H1 (cell line): ENCODE measurements at regions not wholly inside any gene's neighbourhood (a gene's known extent, or its start where the extent isn't known, plus 50 kb on each side); places are given as distances from the start of the nearest gene placed in this dataset.

ENCODE experiments used
- CTCF ChIA-PET: fragments of 300-600 bp; sonication (Branson Sonifier 250); formaldehyde crosslinking; loops from one replicate; lab custom pipeline; 2021; ENCODE audit not compliant: partially characterized antibody; lab: Charles Lee
- POLR2A ChIA-PET: fragments of 300-600 bp; sonication (Branson Sonifier 250); formaldehyde crosslinking; loops from one replicate; lab custom pipeline; 2021; ENCODE audit warnings: inconsistent platforms; ENCODE audit not compliant: partially characterized antibody; lab: Charles Lee
- DNase-seq, 2 experiments: peaks; one replicate each; pipeline versions ENCODE4 v3.0.0 to v3.0.0-alpha.2; 2010 to 2022; ENCODE audit warnings: low spot score in 2 of 2, low read depth in 1 of 2, mixed read lengths in 1 of 2
- FAIRE-seq: peaks from 2 replicates; lab custom pipeline; 2011; peaks lifted over from hg19 to GRCh38; lab: Jason Lieb, UNC
- H2AFZ ChIP-seq: 2 replicates; pipeline ENCODE4 v1.8.1; 2012; ENCODE audit warnings: low read length, inconsistent platforms
- H2AK5ac ChIP-seq: 2 replicates; pipeline ENCODE4 v1.6.1; 2013; ENCODE audit warnings: low read depth, low read length
- H2BK120ac ChIP-seq: replicated peaks from 2 replicates; pipeline ENCODE3; 2013; ENCODE audit warnings: low read depth, low read length, inconsistent platforms
- H2BK12ac ChIP-seq: 2 replicates; pipeline ENCODE4 v1.6.1; 2013; ENCODE audit warnings: low read depth, low read length
- H2BK15ac ChIP-seq: 2 replicates; pipeline ENCODE4 v1.6.1; 2013; ENCODE audit warnings: low read length
- H2BK20ac ChIP-seq: 2 replicates; pipeline ENCODE4 v1.6.1; 2013; ENCODE audit warnings: low read length
- H2BK5ac ChIP-seq: 2 replicates; pipeline ENCODE4 v1.6.1; 2013; ENCODE audit warnings: low read depth, low read length
- H3K14ac ChIP-seq: 2 replicates; pipeline ENCODE4 v1.6.1; 2013; ENCODE audit warnings: inconsistent platforms; ENCODE audit not compliant: insufficient read length
- H3K18ac ChIP-seq: 2 replicates; pipeline ENCODE4 v1.6.1; 2013; ENCODE audit warnings: low read length; ENCODE audit errors: extremely low read depth
- H3K23ac ChIP-seq: 2 replicates; pipeline ENCODE4 v1.6.1; 2013; ENCODE audit warnings: inconsistent platforms; ENCODE audit not compliant: insufficient read length
- H3K23me2 ChIP-seq: 2 replicates; pipeline ENCODE4 v1.6.1; 2013; ENCODE audit warnings: low read depth, low read length
- H3K27ac ChIP-seq: 2 replicates; pipeline ENCODE4 v1.6.1; 2011; ENCODE audit warnings: low read depth, low read length, inconsistent platforms
- H3K27me3 ChIP-seq, 4 experiments: replicated peaks in 1 of 4; 1 replicate in 1 of 4; 2 replicates in 3 of 4; pipeline versions ENCODE4 v1.6.1 to v1.8.1; 2011 to 2013; ENCODE audit warnings: low read length in 3 of 4, mild to moderate bottlenecking in 3 of 4, inconsistent platforms in 2 of 4, mixed read lengths in 2 of 4, moderate library complexity in 1 of 4; ENCODE audit not compliant: control insufficient read depth in 3 of 4, insufficient read depth in 3 of 4; ENCODE audit errors: extremely low read depth in 1 of 4
- H3K36me3 ChIP-seq, 4 experiments: 2 replicates each; pipeline versions ENCODE4 v1.6.1 to v1.8.1; 2011 to 2013; ENCODE audit warnings: mild to moderate bottlenecking in 4 of 4, low read length in 3 of 4, moderate library complexity in 2 of 4, control low read depth in 1 of 4, inconsistent platforms in 1 of 4; ENCODE audit not compliant: insufficient read depth in 4 of 4, control insufficient read depth in 2 of 4
- H3K4ac ChIP-seq: replicated peaks from 2 replicates; pipeline ENCODE3; 2013; ENCODE audit warnings: low read length, low read depth, mixed read lengths, inconsistent platforms; ENCODE audit not compliant: insufficient read length
- H3K4me1 ChIP-seq, 4 experiments: replicated peaks in 1 of 4; 1 replicate in 1 of 4; 2 replicates in 3 of 4; pipeline versions ENCODE4 v1.6.1 to v1.8.1; 2011 to 2013; ENCODE audit warnings: low read length in 3 of 4, inconsistent platforms in 2 of 4, mixed read lengths in 1 of 4; ENCODE audit not compliant: insufficient read depth in 4 of 4, control insufficient read depth in 3 of 4
- H3K4me2 ChIP-seq, 2 experiments: 2 replicates each; pipeline versions ENCODE4 v1.6.1 to v1.8.1; 2011 to 2013; ENCODE audit warnings: low read depth in 2 of 2, low read length in 2 of 2, control low read depth in 1 of 2, inconsistent platforms in 1 of 2, mild to moderate bottlenecking in 1 of 2; ENCODE audit not compliant: insufficient read depth in 1 of 2
- H3K4me3 ChIP-seq, 4 experiments: fragments of 200-600, 300-600 bp in 1 of 4; sonication (generic), shearing (Covaris generic), sonication (Bioruptor Twin) in 1 of 4; 2 replicates each; pipeline versions ENCODE4 v1.5.1 to v1.8.1; 2011 to 2016; ENCODE audit warnings: low read length in 4 of 4, low read depth in 3 of 4, control low read depth in 2 of 4, inconsistent platforms in 2 of 4, mild to moderate bottlenecking in 2 of 4, mixed read lengths in 1 of 4, moderate library complexity in 1 of 4; ENCODE audit not compliant: insufficient read depth in 2 of 4; ENCODE audit errors: extremely low read depth in 1 of 4
- H3K56ac ChIP-seq: replicated peaks from 2 replicates; pipeline ENCODE3; 2013; ENCODE audit warnings: low read depth, mild to moderate bottlenecking, mixed read lengths, low read length, inconsistent platforms; ENCODE audit not compliant: insufficient read length
- H3K79me1 ChIP-seq: 2 replicates; pipeline ENCODE4 v1.6.1; 2013; ENCODE audit warnings: low read depth, low read length, control low read depth
- H3K79me2 ChIP-seq, 2 experiments: 2 replicates each; pipeline versions ENCODE4 v1.6.1 to v1.8.1; 2012 to 2013; ENCODE audit warnings: low read length in 2 of 2, mild to moderate bottlenecking in 2 of 2, inconsistent platforms in 1 of 2; ENCODE audit not compliant: insufficient read depth in 2 of 2, control insufficient read depth in 1 of 2
- H3K9ac ChIP-seq, 4 experiments: replicated peaks in 1 of 4; 1 replicate in 1 of 4; 2 replicates in 3 of 4; pipeline versions ENCODE4 v1.6.1 to v1.8.1; 2011 to 2013; ENCODE audit warnings: low read depth in 3 of 4, low read length in 3 of 4, control low read depth in 2 of 4, mild to moderate bottlenecking in 2 of 4, moderate library complexity in 2 of 4, inconsistent platforms in 1 of 4; ENCODE audit errors: extremely low read depth in 1 of 4
- H3K9me3 ChIP-seq, 2 experiments: 2 replicates each; pipeline versions ENCODE4 v1.6.1 to v1.8.1; 2012 to 2013; ENCODE audit warnings: mild to moderate bottlenecking in 2 of 2, moderate library complexity in 2 of 2, control low read depth in 1 of 2, inconsistent platforms in 1 of 2, low read depth in 1 of 2, low read length in 1 of 2, mixed read lengths in 1 of 2; ENCODE audit not compliant: insufficient read depth in 2 of 2
- H4K20me1 ChIP-seq, 2 experiments: replicated peaks in 1 of 2; 2 replicates each; pipeline versions ENCODE3 to v1.8.1; 2011 to 2013; ENCODE audit warnings: inconsistent platforms in 2 of 2, low read length in 2 of 2, mild to moderate bottlenecking in 1 of 2; ENCODE audit not compliant: insufficient read depth in 2 of 2, control insufficient read depth in 1 of 2
- H4K5ac ChIP-seq: 2 replicates; pipeline ENCODE4 v1.6.1; 2013; ENCODE audit warnings: low read length, low read depth, mixed read lengths, inconsistent platforms; ENCODE audit not compliant: insufficient read length
- H4K8ac ChIP-seq: 2 replicates; pipeline ENCODE4 v1.8.0; 2013; ENCODE audit warnings: mild to moderate bottlenecking, moderate library complexity, low read length, inconsistent platforms; ENCODE audit not compliant: insufficient read depth; ENCODE audit errors: extremely low read depth
- H4K91ac ChIP-seq: replicated peaks from 2 replicates; pipeline ENCODE3; 2013; ENCODE audit warnings: low read length, mixed read lengths, inconsistent platforms; ENCODE audit not compliant: insufficient read length
- ATF2 ChIP-seq: IDR thresholded peaks from 2 replicates; pipeline ENCODE4 v1.6.1; 2012; ENCODE audit warnings: low read length, inconsistent platforms
- GTF2F1 ChIP-seq: IDR thresholded peaks from 2 replicates; pipeline ENCODE4 v1.6.1; 2012; ENCODE audit warnings: low read depth, low read length, improper control_type of control experiment, borderline replicate concordance
- HDAC2 ChIP-seq, 2 experiments: fragments of 300-600 bp in 1 of 2; sonication (generic) in 1 of 2; IDR thresholded peaks; 2 replicates each; pipeline ENCODE4 v1.6.1; 2011 to 2012; ENCODE audit warnings: low read depth in 2 of 2, low read length in 2 of 2, mild to moderate bottlenecking in 2 of 2, moderate library complexity in 2 of 2, borderline replicate concordance in 1 of 2, inconsistent platforms in 1 of 2
- HDAC6 ChIP-seq: IDR thresholded peaks from one replicate; pipeline ENCODE4 v1.7.1; 2012; ENCODE audit warnings: low read depth, mild to moderate bottlenecking, inconsistent platforms, low read length, moderate library complexity
- RBBP5 ChIP-seq: IDR thresholded peaks from 2 replicates; pipeline ENCODE4 v1.7.1; 2012; ENCODE audit warnings: low read depth, mild to moderate bottlenecking, inconsistent platforms, low read length, moderate library complexity, borderline replicate concordance
- RFX5 ChIP-seq: IDR thresholded peaks from 2 replicates; pipeline ENCODE4 v1.6.1; 2011; ENCODE audit warnings: low read depth, low read length, improper control_type of control experiment, borderline replicate concordance
- SAP30 ChIP-seq: fragments of 300-600 bp; sonication (generic); IDR thresholded peaks from 2 replicates; pipeline ENCODE4 v1.7.1; 2012; ENCODE audit warnings: low read length, moderate library complexity, mild to moderate bottlenecking, inconsistent platforms; ENCODE audit not compliant: insufficient read depth, insufficient replicate concordance
- SIX5 ChIP-seq: IDR thresholded peaks from 2 replicates; pipeline ENCODE4 v1.6.1; 2011; ENCODE audit warnings: mild to moderate bottlenecking, low read depth, low read length
- TAF7 ChIP-seq: optimal IDR thresholded peaks from 2 replicates; pipeline ENCODE3; 2011; ENCODE audit warnings: low read depth, mild to moderate bottlenecking, inconsistent platforms, low read length, moderate library complexity, borderline replicate concordance
- TBP ChIP-seq: IDR thresholded peaks from 2 replicates; pipeline ENCODE4 v1.6.1; 2011; ENCODE audit warnings: low read depth, low read length, improper control_type of control experiment
- WGBS, 2 experiments: shearing (Covaris generic) in 1 of 2; methylation state at CpG; one replicate each; pipeline versions ENCODE4 v1.1.6 to v1.1.7; 2013 to 2015; ENCODE audit warnings: low lambda C conversion rate in 2 of 2, mixed read lengths in 2 of 2, inconsistent platforms in 1 of 2, low coverage in 1 of 2, missing lambda C conversion rate in 1 of 2; ENCODE audit not compliant: insufficient replicate concordance in 2 of 2, insufficient coverage in 1 of 2, insufficient read length in 1 of 2; ENCODE audit errors: extremely low coverage in 1 of 2, missing lambda C conversion rate in 1 of 2; 5-methylcytosine and 5-hydroxymethylcytosine counted together

GRCh38 chr1:38193040-38193439 lies 146.4 kb upstream of the POU3F1 start:
- Histone ChIP-seq H3K79me2 (no peaks in the 10 kb centered on the region), H3K23me2 (no peaks in the 10 kb centered on the region), H3K4me2 (no peak overlapping the region), H3K14ac (no peak overlapping the region), H3K18ac (no peak overlapping the region), H3K56ac (no peak overlapping the region), H2BK120ac (no peak overlapping the region), H2AK5ac (0 out of 2 replicates have a peak overlapping the region, but pooled peaks have one; percentile 14), H2BK12ac (peak overlapping the region; percentile 12; the same call in 1 of the 2 replicates), H3K9ac (no peak overlapping the region), H3K23ac (no peak overlapping the region), H3K27ac (no peak overlapping the region), H3K4me1 (peaks cover 0 to 3% (median 0%) of the 10 kb centered on the region in 4 experiments; a peak in 2 of 7 replicates), H4K8ac (no peak overlapping the region), H4K5ac (no peak overlapping the region), H3K79me1 (no peaks in the 10 kb centered on the region), H3K27me3 (peaks cover 0 to 3% (median 0%) of the 10 kb centered on the region in 4 experiments; a peak in 1 of 7 replicates), H2BK15ac (no peak overlapping the region), H4K20me1 (no peaks in the 10 kb centered on the region), H2BK5ac (no peak overlapping the region), H4K91ac (no peak overlapping the region), H2AFZ (no peak overlapping the region), H2BK20ac (no peak overlapping the region), H3K36me3 (no peaks in the 10 kb centered on the region), H3K4ac (no peak overlapping the region), H3K9me3 (peaks cover 6% of the 10 kb centered on the region in 2 experiments; a peak in 2 of 4 replicates), H3K4me3 (no peak overlapping the region)
- DNase-seq (no peak), FAIRE-seq (no peak)
- CTCF ChIA-PET: interaction anchor here (1.4 to 1.7 kb wide), 3 partner anchors 13 to 105 kb away, joined by 3 to 8 read pairs (median 4); no protein-coding TSS in a partner anchor
- POLR2A ChIA-PET: interaction anchor here (1.0 kb wide), 1 partner anchor 240 kb away, joined by 3 read pairs; no protein-coding TSS in a partner anchor
- TF ChIP-seq SIX5 (no peak), TAF7 (no peak), GTF2F1 (no peak), HDAC2 (IDR thresholded peaks at IDR 0.05; ENCODE audit: borderline replicate concordance in 1 of 2, low read depth in 2 of 2, low read length in 2 of 2) (no peak), RBBP5 (no peak), ATF2 (no peak), RFX5 (no peak), TBP (no peak), HDAC6 (no peak), SAP30 (no peak)
- WGBS, 2 experiments: 65% methylated on average over 3 of the region's 3 CpGs; no CpG with 5 or more reads in 1 of the 2 experiments
